Upper lobe of left lung (tissue), 4 donors: ENCODE measurements at regions not wholly inside any gene's neighbourhood (a gene's known extent, or its start where the extent isn't known, plus 50 kb on each side); places are given as distances from the start of the nearest gene placed in this dataset.

Source experiments
- EP300 ChIP-seq, 4 donors: sonication (generic); formaldehyde crosslinking; IDR thresholded peaks; one replicate each; pipeline ENCODE4 v1.5.1; 2017; ENCODE audit warnings: antibody characterized with exemption in 4 of 4, control low read depth in 2 of 4
- POLR2A ChIP-seq, 4 donors: fragments of 450-650 bp; IDR thresholded peaks; one replicate each; pipeline ENCODE4 v1.5.1; 2016 to 2017; ENCODE audit warnings: antibody characterized with exemption in 4 of 4, mild to moderate bottlenecking in 2 of 4
- TF ChIP-seq, protein P1 (sequence below), 6 experiments: fragments of 450-650 bp in 4 of 6; fragments of 200-600 bp in 2 of 6; sonication (generic) in 2 of 6; IDR thresholded peaks; one replicate each; pipeline ENCODE4 v1.5.1; 2016 to 2019; ENCODE audit warnings: antibody characterized with exemption in 6 of 6

DNA sequence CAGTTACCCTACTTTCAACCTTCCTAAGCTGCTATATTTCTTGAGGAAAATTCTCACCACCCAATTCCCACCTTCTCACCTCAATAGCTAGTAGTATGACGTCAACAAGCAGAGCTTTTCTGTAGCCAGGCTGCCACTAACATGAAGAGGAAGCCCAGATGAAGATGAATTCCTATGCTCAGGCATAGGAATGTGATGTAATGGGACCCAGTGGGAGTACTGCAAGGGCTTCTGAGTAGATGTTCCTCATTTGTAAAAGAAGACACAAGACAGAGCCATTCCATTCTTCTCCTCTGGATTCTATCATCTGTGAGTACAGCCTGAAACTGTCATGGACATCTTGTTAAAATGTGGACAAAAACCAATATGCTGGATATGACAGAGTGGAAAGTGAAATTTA lies 81.6 kb upstream of the KLF3 start:
- TF ChIP-seq, protein P1, sequence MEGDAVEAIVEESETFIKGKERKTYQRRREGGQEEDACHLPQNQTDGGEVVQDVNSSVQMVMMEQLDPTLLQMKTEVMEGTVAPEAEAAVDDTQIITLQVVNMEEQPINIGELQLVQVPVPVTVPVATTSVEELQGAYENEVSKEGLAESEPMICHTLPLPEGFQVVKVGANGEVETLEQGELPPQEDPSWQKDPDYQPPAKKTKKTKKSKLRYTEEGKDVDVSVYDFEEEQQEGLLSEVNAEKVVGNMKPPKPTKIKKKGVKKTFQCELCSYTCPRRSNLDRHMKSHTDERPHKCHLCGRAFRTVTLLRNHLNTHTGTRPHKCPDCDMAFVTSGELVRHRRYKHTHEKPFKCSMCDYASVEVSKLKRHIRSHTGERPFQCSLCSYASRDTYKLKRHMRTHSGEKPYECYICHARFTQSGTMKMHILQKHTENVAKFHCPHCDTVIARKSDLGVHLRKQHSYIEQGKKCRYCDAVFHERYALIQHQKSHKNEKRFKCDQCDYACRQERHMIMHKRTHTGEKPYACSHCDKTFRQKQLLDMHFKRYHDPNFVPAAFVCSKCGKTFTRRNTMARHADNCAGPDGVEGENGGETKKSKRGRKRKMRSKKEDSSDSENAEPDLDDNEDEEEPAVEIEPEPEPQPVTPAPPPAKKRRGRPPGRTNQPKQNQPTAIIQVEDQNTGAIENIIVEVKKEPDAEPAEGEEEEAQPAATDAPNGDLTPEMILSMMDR (IDR thresholded peaks at IDR 0.05), result no peak
- no peak for TF ChIP-seq POLR2A (IDR thresholded peaks at IDR 0.05)
- no peak for TF ChIP-seq EP300 (IDR thresholded peaks at IDR 0.05)
